GM04504 (cell line): ENCODE measurements at regions not wholly inside any gene's neighbourhood (a gene's known extent, or its start where the extent isn't known, plus 50 kb on each side); places are given as distances from the start of the nearest gene placed in this dataset.

Experiments
- DNase-seq: peaks from one replicate; pipeline ENCODE4 v3.0.0-alpha.2; 2012; ENCODE audit warnings: low read depth

GRCh38 chr4:140316799-140317198 is 56.6 kb upstream of the SCOC start:
- no peak for DNase-seq

GRCh38 chr4:140315970-140316369 is 57.5 kb upstream of the SCOC start:
- DNase-seq: no peak

- DNase-seq: no peak
Measured at GRCh38 chr4:140315438-140315837, 58.0 kb upstream of the SCOC start.

GRCh38 chr4:140315019-140315418 is 58.4 kb upstream of the SCOC start:
- no peak for DNase-seq

GRCh38 chr4:140312100-140312499 is 61.3 kb upstream of the SCOC start:
- no peak for DNase-seq

GRCh38 chr4:140311257-140311835 is 62.1 kb upstream of the SCOC start:
- no peak for DNase-seq

- no peak for DNase-seq
Measured at GRCh38 chr4:140309124-140309870, 64.1 kb upstream of the SCOC start.

GRCh38 chr4:140308366-140309123 is 64.9 kb upstream of the SCOC start:
- no peak for DNase-seq

GRCh38 chr4:140305053-140305452 is 68.4 kb upstream of the SCOC start:
- DNase-seq: no peak

GRCh38 chr4:140304346-140304745 is 69.1 kb upstream of the SCOC start:
- DNase-seq: no peak

GRCh38 chr4:140302151-140302859 is 71.1 kb upstream of the SCOC start:
- DNase-seq: no peak

GRCh38 chr4:140300271-140300970 is 73.0 kb upstream of the SCOC start:
- DNase-seq: no peak

- no peak for DNase-seq
Measured at GRCh38 chr4:140298001-140298400, 75.4 kb upstream of the SCOC start.

GRCh38 chr4:140297221-140297570 is 76.2 kb upstream of the SCOC start:
- DNase-seq: no peak

- DNase-seq: peak; percentile 95
Measured at GRCh38 chr4:140296335-140297220, 76.9 kb upstream of the SCOC start.

GRCh38 chr4:140293979-140294378 is 79.5 kb upstream of the SCOC start:
- DNase-seq: no peak

- DNase-seq: no peak
Measured at GRCh38 chr4:140291259-140291658, 82.2 kb upstream of the SCOC start.

- no peak for DNase-seq
Measured at GRCh38 chr4:140289486-140289885, 84.0 kb upstream of the SCOC start.

- no peak for DNase-seq
Measured at GRCh38 chr4:140286456-140286855, 87.0 kb upstream of the SCOC start.

GRCh38 chr4:140284456-140284855 is 89.0 kb upstream of the SCOC start:
- no peak for DNase-seq
